ENCODE measurements at regions not wholly inside any gene's neighbourhood (a gene's known extent, or its start where the extent isn't known, plus 50 kb on each side); places are given as distances from the start of the nearest gene placed in this dataset.
"Not testable (repeated sequence)": the region's sequence is repeated elsewhere in the genome, so short reads cannot be mapped to it uniquely, and the experiment has no call there.

GRCh38 chr3:181239441-181239840 is 249.9 kb upstream of the DNAJC19 start:
- DNase-seq = no peak

DNA sequence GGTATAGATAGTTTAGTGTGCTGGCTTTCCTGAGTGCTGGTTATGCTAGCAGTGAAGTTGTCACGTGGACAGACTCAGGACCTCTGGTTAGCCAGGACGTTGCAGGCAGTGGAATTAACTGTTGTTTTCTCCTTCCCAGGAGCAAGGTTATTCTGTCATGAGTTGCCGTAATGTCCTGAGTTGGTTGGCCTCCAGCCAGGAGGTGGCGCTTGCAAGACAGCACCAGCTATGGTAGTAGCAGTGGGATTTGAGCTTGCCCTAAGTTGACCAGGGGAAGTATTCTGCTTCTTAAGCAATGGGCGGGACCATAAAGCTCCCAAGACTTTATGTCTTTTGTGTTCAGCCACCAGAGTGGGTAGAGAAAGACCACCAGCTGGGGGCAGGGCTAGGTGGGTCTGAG is 240.7 kb upstream of the DNAJC19 start:
- no peak for DNase-seq

DNA sequence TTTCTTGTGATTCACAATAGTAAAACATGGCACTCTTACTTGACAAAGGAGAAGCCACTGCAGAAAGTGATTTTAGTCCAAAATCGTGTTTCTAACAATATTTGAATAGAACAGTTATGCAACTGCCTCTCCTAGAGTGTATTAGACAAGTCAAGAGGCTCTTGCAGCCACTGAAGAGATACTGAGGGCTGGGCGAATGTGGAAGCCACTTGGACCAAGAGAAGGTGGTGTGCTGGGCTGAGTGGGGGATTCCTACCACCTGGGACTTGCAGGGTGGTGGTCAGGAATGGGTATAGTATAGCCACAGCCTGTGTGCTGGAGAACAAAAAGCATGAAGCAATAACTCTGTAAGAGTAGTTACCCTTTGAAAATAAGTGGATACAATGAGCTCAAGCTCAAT is 223.8 kb upstream of the DNAJC19 start:
- DNase-seq = no peak

GRCh38 chr3:181212271-181212670 is 222.7 kb upstream of the DNAJC19 start:
- no peak for DNase-seq

DNA sequence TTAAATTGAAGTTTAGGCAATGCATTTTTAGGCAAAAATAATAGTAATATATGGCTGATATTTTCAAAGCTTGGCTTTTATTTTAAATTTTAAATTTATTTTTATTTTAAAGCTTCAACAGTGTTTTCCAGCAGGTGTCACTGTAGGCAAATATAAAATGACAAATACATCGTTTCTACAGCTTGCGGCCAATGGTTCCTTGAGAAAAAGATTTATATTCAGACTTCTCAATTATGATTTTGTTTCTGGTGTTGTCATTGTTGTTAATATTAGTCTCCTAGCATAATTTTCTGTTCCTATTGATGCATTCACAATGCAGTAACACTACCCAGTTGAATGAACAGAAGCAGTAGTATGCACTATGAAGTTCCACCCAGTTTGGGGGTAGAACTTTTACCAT is 220.7 kb upstream of the DNAJC19 start:
- DNase-seq = no peak

GRCh38 chr3:181189556-181189955 is 200.0 kb upstream of the DNAJC19 start:
- DNase-seq = no peak

GRCh38 chr3:181183764-181184163 is 194.2 kb upstream of the DNAJC19 start:
- no peak for DNase-seq

DNA sequence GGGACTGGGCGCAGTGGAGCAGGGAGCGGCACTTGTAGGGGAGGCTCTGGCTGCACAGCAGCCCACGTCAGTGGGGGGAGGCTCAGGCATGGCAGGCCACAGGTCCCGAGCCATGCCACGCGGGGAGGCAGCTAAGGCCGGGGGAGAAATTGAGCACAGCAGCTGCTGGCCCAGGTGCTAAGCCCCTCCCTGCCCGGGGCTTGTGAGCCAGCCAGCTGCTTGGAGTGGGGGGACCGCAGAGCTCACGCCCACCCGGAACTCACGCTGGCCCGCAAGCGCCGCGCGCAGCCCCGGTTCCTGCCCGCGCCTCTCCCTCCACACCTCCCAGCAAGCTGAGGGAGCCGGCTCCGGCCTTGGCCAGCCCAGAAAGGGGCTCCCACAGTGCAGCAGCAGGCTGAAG is 193.5 kb upstream of the DNAJC19 start:
- not testable (repeated sequence) for DNase-seq

- no peak for DNase-seq
These were observed 189.5 kb upstream of the DNAJC19 start for GRCh38 chr3:181178991-181179390.

DNA sequence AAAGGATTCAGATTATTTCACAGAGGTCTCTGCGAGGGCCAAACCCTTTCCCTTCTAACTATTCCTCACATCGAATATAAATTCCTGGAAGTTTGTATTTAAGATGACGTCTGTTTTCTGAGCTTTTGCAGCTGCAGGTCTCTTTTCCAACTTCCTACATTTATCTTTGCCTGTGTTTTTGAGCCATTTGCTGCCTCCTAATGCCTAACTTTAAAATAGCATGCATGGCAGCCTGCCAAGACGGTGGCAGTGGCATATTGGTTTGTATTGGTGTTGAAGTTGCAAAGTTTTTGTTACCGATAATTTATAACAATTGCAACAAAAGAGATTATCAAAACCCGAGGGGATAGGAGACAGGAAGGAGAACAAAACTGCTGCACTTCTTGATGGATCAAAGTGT is 187.1 kb upstream of the DNAJC19 start:
- peak; percentile 62 for DNase-seq

DNA sequence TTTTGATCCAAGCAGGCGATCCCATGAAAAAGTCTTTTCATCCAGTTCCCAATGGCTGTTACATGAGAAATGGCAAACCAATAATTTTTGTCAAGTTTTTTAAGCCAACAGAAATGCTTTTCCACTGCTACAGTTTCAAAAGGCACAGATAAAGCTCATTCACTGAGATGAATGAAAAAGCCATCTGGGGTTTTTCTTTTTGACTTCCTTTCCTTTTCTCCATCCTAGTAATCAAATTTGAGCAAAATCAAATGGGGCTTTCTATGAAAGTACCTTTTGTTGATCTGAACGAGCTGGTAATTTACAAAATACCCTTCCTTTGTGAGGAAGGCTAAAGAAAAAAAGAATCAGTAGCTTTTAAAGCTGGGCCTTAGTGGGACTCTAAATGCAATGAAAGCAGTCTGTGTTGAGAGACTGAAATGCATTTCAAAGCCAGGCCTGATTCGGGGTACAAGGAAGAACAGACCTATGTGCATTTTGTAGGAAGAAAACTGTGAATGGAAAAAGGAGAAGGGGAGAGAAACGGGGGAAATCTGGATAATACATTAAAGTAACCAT is 185.2 kb upstream of the DNAJC19 start:
- DNase-seq = no peak

GRCh38 chr3:181174022-181174421 is 184.5 kb upstream of the DNAJC19 start:
- no peak for DNase-seq

- DNase-seq = no peak
These were observed 183.7 kb upstream of the DNAJC19 start for GRCh38 chr3:181173227-181173626.

GRCh38 chr3:181134873-181135272 is 145.3 kb upstream of the DNAJC19 start:
- DNase-seq = no peak

DNA sequence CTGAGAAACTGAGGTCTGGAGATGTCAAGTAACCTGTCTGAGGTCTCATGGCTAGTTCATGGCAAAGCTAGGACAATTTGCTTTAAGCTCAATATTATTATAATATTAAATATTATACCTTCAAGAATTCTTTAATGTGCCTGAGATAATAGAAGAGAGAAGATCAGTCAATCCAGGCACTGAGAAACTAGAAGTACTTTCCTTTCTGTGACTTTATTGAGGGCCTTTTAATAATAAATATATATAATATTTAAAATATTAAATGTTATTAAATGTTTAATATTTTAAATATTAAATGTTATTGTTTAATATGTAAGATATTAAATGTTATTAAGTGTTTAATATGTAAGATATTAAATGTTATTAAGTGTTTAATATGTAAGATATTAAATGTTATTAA is 144.3 kb upstream of the DNAJC19 start:
- no peak for DNase-seq

GRCh38 chr3:181105646-181106045 is 116.1 kb upstream of the DNAJC19 start:
- DNase-seq = no peak

GRCh38 chr3:181103605-181104004 is 114.1 kb upstream of the DNAJC19 start:
- no peak for DNase-seq

GRCh38 chr3:181086011-181086410 is 96.5 kb upstream of the DNAJC19 start:
- DNase-seq = no peak

DNA sequence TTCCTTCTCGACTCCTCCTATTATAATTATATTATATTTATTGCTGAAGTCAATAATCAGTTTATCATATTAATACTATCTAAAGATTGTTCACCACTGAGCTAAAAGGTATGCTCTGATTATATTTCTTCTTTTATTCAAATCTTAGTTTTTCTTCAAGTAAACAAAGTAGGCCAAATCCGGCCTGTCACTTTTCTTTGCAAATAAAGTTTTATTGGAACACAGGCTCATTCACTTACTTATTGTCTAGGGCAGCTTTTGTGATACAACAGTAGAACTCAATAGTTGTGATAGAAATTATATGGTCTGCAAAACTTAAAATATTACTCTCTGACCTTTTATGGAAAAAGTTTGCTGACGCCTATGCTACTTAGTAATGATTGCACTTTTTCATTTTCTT is 92.4 kb upstream of the DNAJC19 start:
- no peak for DNase-seq

GRCh38 chr3:181076558-181076957 is 87.0 kb upstream of the DNAJC19 start:
- no peak for DNase-seq

DNA sequence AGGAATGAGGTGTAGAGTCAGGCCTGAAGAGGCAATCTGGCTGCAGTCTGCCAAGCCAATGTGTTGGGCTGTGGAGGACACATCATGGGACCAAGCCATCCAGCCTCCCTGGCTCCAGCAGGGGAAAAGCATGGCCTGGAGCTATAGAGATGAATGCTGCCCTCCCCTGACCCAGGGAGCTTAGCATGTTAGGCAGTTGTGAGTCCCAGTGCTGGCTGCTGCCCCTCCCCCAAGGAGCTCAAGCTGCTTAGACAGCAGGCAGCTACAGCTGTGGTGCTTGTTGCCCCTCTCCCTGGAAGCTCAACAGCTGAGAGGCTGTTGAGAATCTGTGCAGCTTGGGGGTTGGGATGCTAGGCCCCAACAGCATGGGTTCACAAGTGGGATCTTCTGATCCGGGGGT is 85.6 kb upstream of the DNAJC19 start:
- no peak for DNase-seq

DNA sequence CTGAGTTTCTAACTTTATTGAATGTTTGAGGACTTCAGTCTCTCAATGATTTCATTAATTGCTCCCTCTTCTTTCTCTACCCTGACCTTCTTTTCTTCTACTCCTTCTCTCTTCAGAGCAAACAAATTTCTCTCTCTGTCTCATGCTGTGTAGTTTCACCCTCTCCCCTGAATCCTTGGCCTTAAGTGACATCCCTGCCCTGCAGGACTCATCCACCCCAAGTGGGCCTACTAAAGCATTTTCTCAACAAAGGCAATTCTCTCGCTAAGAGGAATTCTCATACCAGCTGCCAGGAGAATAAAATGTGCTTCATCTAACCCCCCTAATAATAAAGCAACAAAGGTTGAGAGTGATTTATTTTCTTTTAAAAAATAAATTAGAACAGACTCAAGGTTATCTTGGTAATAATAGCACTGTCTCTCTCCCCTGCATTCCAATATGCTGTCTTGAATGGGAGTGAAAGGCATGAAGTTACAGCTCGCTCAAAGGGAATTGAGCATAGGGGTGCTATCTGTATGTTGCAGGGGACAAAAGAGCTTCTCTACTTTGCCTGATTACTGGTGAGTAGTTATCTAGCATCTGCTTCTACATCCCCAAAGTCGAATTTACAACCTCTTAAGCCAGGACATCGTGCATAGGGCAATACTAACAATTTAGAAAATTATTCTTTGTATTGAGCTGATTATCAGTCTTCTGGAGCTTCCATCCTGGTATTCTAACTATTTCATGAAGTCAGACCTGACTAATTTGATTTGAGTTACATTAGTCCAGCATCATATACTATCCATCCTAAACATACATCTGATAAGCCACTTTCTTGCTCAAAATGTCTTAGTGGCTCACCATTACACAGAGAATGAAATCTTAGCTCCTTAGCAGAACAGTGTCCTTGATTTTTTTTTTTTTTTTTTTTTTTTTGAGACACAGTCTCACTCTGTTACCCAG is 76.9 kb upstream of the DNAJC19 start:
- no peak for DNase-seq

DNA sequence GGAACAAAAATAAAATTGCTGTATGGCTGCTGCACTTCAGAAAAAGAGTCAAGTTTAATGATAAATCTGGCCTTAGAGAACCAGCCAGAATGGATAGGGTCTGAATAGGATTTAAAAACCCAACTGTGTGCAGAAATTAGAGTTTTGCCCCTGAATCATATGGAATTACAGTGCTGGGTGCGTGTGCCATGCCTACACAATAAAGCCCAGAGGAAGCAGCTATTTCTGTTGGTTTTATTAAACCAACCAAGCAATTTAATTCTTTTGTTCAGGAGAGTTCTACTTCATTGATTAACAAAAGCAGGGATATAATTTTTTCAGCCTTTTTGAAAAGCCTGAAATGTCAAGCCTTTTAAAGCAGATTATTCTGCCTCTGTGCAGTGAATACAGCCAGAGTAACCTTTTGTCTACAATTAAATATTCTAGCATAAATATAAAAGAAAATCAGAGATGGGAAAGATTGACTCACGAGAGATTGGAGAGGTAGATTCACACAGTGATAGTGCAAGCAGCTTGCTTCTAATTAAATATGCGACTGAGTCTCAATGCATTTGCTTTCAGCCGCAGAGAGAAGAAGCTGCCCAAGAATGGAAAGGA is 66.7 kb upstream of the DNAJC19 start:
- DNase-seq = no peak

GRCh38 chr3:181054538-181054937 is 65.0 kb upstream of the DNAJC19 start:
- no peak for DNase-seq
